Smooth muscle cell (in vitro differentiated cells): ENCODE measurements at regions not wholly inside any gene's neighbourhood (a gene's known extent, or its start where the extent isn't known, plus 50 kb on each side); places are given as distances from the start of the nearest gene placed in this dataset.

Experiments used
- DNase-seq: peaks from one replicate; lab custom pipeline; 2025; ENCODE audit not compliant: unreplicated experiment; lab: John Stamatoyannopoulos, UW
- H2AFZ ChIP-seq: fragments of 200-600 bp; sonication (generic); 2 replicates; pipeline ENCODE4 v1.6.0; 2016; ENCODE audit warnings: antibody characterized with exemption, low read depth, mild to moderate bottlenecking
- H3F3A ChIP-seq: fragments of 200-600 bp; sonication (generic); 2 replicates; pipeline ENCODE4 v1.6.0; 2017; ENCODE audit warnings: antibody characterized with exemption, low read depth
- H3K27ac ChIP-seq: fragments of 200-600 bp; sonication (generic); 2 replicates; pipeline ENCODE4 v1.5.1; 2016; ENCODE audit warnings: low read depth, mild to moderate bottlenecking
- H3K27me3 ChIP-seq: fragments of 200-600 bp; sonication (generic); 2 replicates; pipeline ENCODE4 v1.6.1; 2016; ENCODE audit warnings: low read depth, mild to moderate bottlenecking
- H3K36me3 ChIP-seq: fragments of 200-600 bp; sonication (generic); 2 replicates; pipeline ENCODE4 v1.5.1; 2016; ENCODE audit warnings: low read depth
- H3K4me1 ChIP-seq: fragments of 200-600 bp; sonication (generic); 2 replicates; pipeline ENCODE4 v1.5.1; 2016; ENCODE audit warnings: low read depth
- H3K4me2 ChIP-seq: fragments of 200-600 bp; sonication (generic); 2 replicates; pipeline ENCODE4 v1.6.0; 2016; ENCODE audit warnings: mild to moderate bottlenecking
- H3K4me3 ChIP-seq: fragments of 200-600 bp; sonication (generic); 2 replicates; pipeline ENCODE4 v1.5.1; 2016; ENCODE audit warnings: mild to moderate bottlenecking
- H3K79me2 ChIP-seq: fragments of 200-600 bp; sonication (generic); 2 replicates; pipeline ENCODE4 v1.6.0; 2016; ENCODE audit warnings: low read depth, mild to moderate bottlenecking
- H3K9ac ChIP-seq: fragments of 200-600 bp; sonication (generic); 2 replicates; pipeline ENCODE4 v1.6.0; 2016; ENCODE audit warnings: low read depth
- H3K9me3 ChIP-seq: fragments of 200-600 bp; sonication (generic); replicated peaks from 2 replicates; pipeline ENCODE4 v1.5.1; 2016; ENCODE audit warnings: low read depth
- H4K20me1 ChIP-seq: fragments of 200-600 bp; sonication (generic); 2 replicates; pipeline ENCODE4 v1.6.0; 2016; ENCODE audit warnings: low read depth
- CTCF ChIP-seq: fragments of 200-600 bp; sonication (generic); IDR thresholded peaks from 2 replicates; pipeline ENCODE4 v1.5.1; 2017; ENCODE audit warnings: borderline replicate concordance, mild to moderate bottlenecking, antibody characterized with exemption; ENCODE audit not compliant: insufficient read depth, poor library complexity, severe bottlenecking
- WGBS: methylation state at CpG from one replicate; pipeline ENCODE4 v1.1.7; 2016; ENCODE audit warnings: low lambda C conversion rate; 5-methylcytosine and 5-hydroxymethylcytosine counted together

- no peak for TF ChIP-seq CTCF
- WGBS, result 84% methylated on average over 3 of the region's 3 CpGs
- Histone ChIP-seq H3K9ac (no peak overlapping the region), H3K27me3 (no peaks in the 10 kb centered on the region), H4K20me1 (no peaks in the 10 kb centered on the region), H3K27ac (no peak overlapping the region), H3K4me3 (no peak overlapping the region), H3K9me3 (no peaks in the 10 kb centered on the region), H3K4me1 (no peaks in the 10 kb centered on the region), H3K36me3 (no peaks in the 10 kb centered on the region), H3F3A (no peaks in the 10 kb centered on the region), H3K4me2 (no peak overlapping the region), H2AFZ (no peak overlapping the region), H3K79me2 (no peaks in the 10 kb centered on the region)
- no peak for DNase-seq
Observed at GRCh38 chr7:18353339-18353738, 142.2 kb upstream of the HDAC9 start.

DNA sequence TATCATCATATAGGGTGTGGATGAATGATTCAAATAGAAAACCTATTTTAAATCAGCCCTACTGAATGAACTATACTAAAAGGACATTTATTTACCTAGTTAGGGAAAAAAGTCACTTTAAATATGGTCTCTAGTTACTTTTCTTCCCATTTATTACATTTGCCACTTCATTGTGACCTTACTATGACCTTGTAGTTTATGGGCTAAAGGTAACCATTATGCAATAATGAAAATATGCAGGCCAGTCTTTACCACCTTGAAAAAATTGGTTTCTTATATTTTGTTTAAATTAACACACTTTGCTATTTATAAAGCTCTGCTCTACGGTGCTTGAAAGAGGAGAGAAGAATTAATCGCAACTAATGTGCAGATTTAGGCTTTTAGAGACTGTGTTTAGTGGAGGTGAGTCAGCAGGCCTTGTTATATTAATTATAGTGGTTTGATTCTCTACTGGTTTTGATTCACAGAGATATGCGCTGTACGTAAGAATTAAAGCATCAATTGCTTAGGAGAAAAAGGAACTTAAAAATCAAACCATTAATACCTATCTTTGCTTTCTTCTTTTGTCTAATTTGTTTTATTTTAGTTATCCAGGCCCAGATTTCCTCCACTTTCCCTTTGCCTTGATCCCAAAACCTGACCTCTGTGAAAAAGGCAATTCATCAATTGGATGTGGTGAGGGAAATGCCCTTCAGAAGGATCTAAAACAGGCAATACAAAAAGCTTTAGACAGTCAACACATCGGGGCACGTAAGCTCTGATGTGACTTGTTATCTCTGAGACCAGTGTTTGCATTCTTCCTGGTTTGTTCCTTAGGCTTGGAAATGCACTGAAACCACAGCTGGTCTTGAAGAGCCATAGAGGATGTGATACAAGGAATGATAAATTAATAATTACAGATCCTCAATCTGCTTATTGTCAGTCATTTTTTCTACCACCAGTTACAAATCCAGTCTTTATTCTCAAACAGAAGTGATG, 141.2 kb upstream of the HDAC9 start:
- DNase-seq, result no peak
- no peak overlapping the region for H2AFZ ChIP-seq
- peak overlapping the region; percentile 16 for H3K4me2 ChIP-seq
- no peaks in the 10 kb centered on the region for H3K27me3 ChIP-seq
- no peaks in the 10 kb centered on the region for H3K36me3 ChIP-seq
- no peaks in the 10 kb centered on the region for H4K20me1 ChIP-seq
- WGBS, result 65% methylated on average over 6 of the region's 6 CpGs
- H3K79me2 ChIP-seq, result no peaks in the 10 kb centered on the region
- no peaks in the 10 kb centered on the region for H3K4me1 ChIP-seq
- no peak for TF ChIP-seq CTCF
- H3K9me3 ChIP-seq, result no peaks in the 10 kb centered on the region
- H3K4me3 ChIP-seq, result no peak overlapping the region
- no peak overlapping the region for H3K9ac ChIP-seq
- no peak overlapping the region for H3K27ac ChIP-seq
- no peaks in the 10 kb centered on the region for H3F3A ChIP-seq

DNA sequence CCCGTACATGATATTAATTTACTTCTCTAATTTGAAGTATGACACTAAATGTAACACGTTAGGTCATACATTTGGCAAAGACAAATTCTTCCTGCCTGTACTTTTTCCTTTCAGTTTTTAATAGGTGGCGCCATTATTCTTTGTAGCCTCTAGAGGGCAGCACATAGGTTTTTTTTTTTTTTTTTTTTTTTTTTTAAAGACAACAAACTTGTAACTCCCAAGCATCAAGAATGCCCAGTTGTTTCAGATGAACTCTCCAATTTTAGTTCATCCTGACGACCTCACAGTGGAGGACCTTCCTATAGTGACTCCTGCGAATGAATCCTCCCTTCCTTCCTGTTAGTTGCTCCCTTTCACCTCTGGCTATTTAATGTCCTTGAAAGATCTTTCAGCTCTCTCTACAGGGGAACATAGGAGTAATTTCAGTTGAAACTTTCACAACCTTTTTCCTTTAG, 139.3 kb upstream of the HDAC9 start:
- no peaks in the 10 kb centered on the region for H3K79me2 ChIP-seq
- H3K9me3 ChIP-seq, result no peaks in the 10 kb centered on the region
- H3K27ac ChIP-seq, result no peak overlapping the region
- no peak overlapping the region for H3K4me3 ChIP-seq
- H3F3A ChIP-seq, result no peaks in the 10 kb centered on the region
- no peaks in the 10 kb centered on the region for H3K27me3 ChIP-seq
- peak overlapping the region; percentile 68 for H3K4me2 ChIP-seq
- H2AFZ ChIP-seq, result peak overlapping the region; percentile 71
- peak; percentile 58 for TF ChIP-seq CTCF
- H3K9ac ChIP-seq, result no peak overlapping the region
- WGBS, result 5% methylated on average over 5 of the region's 5 CpGs
- H4K20me1 ChIP-seq, result no peaks in the 10 kb centered on the region
- DNase-seq, result no peak
- no peaks in the 10 kb centered on the region for H3K36me3 ChIP-seq
- H3K4me1 ChIP-seq, result no peaks in the 10 kb centered on the region

GRCh38 chr7:18357691-18358090, 137.9 kb upstream of the HDAC9 start:
- no peak overlapping the region for H3K27ac ChIP-seq
- H4K20me1 ChIP-seq, result no peaks in the 10 kb centered on the region
- H3K9ac ChIP-seq, result no peak overlapping the region
- no peaks in the 10 kb centered on the region for H3K79me2 ChIP-seq
- H3K36me3 ChIP-seq, result no peaks in the 10 kb centered on the region
- WGBS, result 90% methylated on average over 1 of the region's 1 CpG
- no peaks in the 10 kb centered on the region for H3K9me3 ChIP-seq
- H2AFZ ChIP-seq, result no peak overlapping the region
- no peak for DNase-seq
- H3K4me3 ChIP-seq, result no peak overlapping the region
- no peak overlapping the region for H3K4me2 ChIP-seq
- H3F3A ChIP-seq, result no peaks in the 10 kb centered on the region
- H3K27me3 ChIP-seq, result no peaks in the 10 kb centered on the region
- no peaks in the 10 kb centered on the region for H3K4me1 ChIP-seq
- no peak for TF ChIP-seq CTCF
